Gastroesophageal sphincter (tissue), 3 donors: ENCODE measurements at regions not wholly inside any gene's neighbourhood (a gene's known extent, or its start where the extent isn't known, plus 50 kb on each side); places are given as distances from the start of the nearest gene placed in this dataset.

ENCODE experiments used
- EP300 ChIP-seq: sonication (generic); formaldehyde crosslinking; IDR thresholded peaks from one replicate; pipeline ENCODE4 v1.6.1; 2017; ENCODE audit warnings: antibody characterized with exemption, mild to moderate bottlenecking
- POLR2A ChIP-seq, 2 donors: fragments of 450-650 bp; IDR thresholded peaks; one replicate each; pipeline ENCODE4 v1.6.1; 2017; ENCODE audit warnings: antibody characterized with exemption in 2 of 2, mild to moderate bottlenecking in 2 of 2, moderate library complexity in 1 of 2
- POLR2AphosphoS5 ChIP-seq: sonication (generic); formaldehyde crosslinking; IDR thresholded peaks from one replicate; pipeline ENCODE4 v1.6.1; 2017; ENCODE audit warnings: antibody characterized with exemption
- TF ChIP-seq, protein P1 (sequence below), 4 experiments: fragments of 200-600 bp in 2 of 4; fragments of 450-650 bp in 2 of 4; sonication (generic) in 1 of 4; IDR thresholded peaks; one replicate each; pipeline ENCODE4 v1.5.1; 2017 to 2019; ENCODE audit warnings: antibody characterized with exemption in 4 of 4, mild to moderate bottlenecking in 2 of 4, moderate library complexity in 2 of 4

DNA sequence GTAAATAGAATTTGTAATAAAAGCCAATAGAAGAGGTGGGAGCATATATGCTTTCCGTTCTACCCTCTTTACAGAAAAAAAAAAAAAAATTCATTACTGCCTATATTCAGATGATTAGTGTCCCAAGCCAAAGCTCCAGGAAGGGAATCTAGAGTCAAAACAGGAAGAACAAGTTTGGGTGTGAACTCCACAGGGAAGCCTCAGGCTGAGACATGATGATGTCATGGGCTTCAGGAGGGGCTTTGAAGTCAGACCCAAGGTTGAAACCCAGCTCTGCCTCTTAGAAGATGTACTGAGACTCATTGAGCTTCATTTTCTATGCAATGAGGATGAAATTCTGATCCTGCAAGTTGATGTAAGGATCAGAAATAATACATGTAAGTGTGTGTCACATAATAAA, 250.0 kb upstream of the ADGRL2 start:
- TF ChIP-seq POLR2A (IDR thresholded peaks at IDR 0.05) (no peak), POLR2AphosphoS5 (no peak), EP300 (no peak)
- TF ChIP-seq, protein P1, sequence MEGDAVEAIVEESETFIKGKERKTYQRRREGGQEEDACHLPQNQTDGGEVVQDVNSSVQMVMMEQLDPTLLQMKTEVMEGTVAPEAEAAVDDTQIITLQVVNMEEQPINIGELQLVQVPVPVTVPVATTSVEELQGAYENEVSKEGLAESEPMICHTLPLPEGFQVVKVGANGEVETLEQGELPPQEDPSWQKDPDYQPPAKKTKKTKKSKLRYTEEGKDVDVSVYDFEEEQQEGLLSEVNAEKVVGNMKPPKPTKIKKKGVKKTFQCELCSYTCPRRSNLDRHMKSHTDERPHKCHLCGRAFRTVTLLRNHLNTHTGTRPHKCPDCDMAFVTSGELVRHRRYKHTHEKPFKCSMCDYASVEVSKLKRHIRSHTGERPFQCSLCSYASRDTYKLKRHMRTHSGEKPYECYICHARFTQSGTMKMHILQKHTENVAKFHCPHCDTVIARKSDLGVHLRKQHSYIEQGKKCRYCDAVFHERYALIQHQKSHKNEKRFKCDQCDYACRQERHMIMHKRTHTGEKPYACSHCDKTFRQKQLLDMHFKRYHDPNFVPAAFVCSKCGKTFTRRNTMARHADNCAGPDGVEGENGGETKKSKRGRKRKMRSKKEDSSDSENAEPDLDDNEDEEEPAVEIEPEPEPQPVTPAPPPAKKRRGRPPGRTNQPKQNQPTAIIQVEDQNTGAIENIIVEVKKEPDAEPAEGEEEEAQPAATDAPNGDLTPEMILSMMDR (IDR thresholded peaks at IDR 0.05): no peak
